SJCRH30 (cell line): ENCODE measurements at regions not wholly inside any gene's neighbourhood (a gene's known extent, or its start where the extent isn't known, plus 50 kb on each side); places are given as distances from the start of the nearest gene placed in this dataset.
A peak's percentile ranks its signal among the peaks of the same experiment; 100 is the strongest.

Experiments
- DNase-seq, 2 experiments: peaks; one replicate each; pipeline ENCODE4 v3.0.0-alpha.2; 2015 to 2020
- H3K27ac ChIP-seq: fragments of 250-450 bp; sonication (Bioruptor Pico); 2 replicates; pipeline ENCODE4 v1.5.1; 2020; ENCODE audit warnings: mild to moderate bottlenecking, moderate library complexity
- H3K27me3 ChIP-seq: fragments of 250-450 bp; sonication (Bioruptor Pico); 2 replicates; pipeline ENCODE4 v1.5.1; 2020; ENCODE audit warnings: mild to moderate bottlenecking, moderate library complexity
- H3K36me3 ChIP-seq: fragments of 250-450 bp; sonication (Bioruptor Pico); 2 replicates; pipeline ENCODE4 v1.5.1; 2020; ENCODE audit warnings: mild to moderate bottlenecking, moderate library complexity
- H3K4me1 ChIP-seq: fragments of 250-450 bp; sonication (Bioruptor Pico); 2 replicates; pipeline ENCODE4 v1.5.1; 2020; ENCODE audit warnings: mild to moderate bottlenecking, moderate library complexity
- H3K4me3 ChIP-seq: fragments of 250-450 bp; sonication (Bioruptor Pico); 2 replicates; pipeline ENCODE4 v1.5.1; 2020; ENCODE audit warnings: mild to moderate bottlenecking, moderate library complexity
- H3K9me3 ChIP-seq: fragments of 250-450 bp; sonication (Bioruptor Pico); replicated peaks from 2 replicates; pipeline ENCODE4 v1.5.1; 2020; ENCODE audit warnings: mild to moderate bottlenecking, moderate library complexity

DNA sequence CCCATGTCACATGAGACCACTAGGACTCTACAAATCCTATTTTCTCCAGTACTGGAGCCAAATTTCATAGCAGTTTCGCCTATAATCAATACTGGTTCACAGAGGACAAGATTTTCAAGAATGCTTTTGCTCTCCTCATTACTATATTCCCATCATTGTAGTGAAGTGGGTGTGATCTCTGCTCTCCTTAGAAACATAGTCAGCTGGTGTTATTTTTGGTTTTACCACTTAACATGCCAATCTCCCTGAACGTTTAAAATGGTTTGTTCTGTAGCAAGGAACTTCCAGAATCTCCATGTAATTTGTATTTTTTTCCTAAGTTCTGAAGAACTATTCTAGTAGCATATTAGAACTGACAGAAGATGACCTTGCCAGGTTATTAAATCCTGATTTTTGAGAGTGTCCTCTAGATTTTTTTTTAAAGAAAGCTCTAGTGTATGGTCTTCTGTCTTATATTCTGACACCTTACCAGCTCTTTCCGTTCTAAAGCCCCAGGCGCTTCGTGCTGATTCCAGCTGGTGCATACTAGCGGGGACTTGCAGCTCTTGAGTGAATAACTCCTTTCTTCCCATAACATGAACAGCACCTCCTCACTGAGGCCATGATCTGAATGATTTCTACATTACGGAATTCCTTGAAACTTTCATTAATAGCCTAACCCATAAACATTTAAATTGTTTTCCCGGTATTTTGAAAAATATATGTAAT is 1372.9 kb downstream of the TECRL start:
- Histone ChIP-seq H3K4me1 (no peaks in the 10 kb centered on the region; the same call in 1 of the 2 replicates), H3K27me3 (no peaks in the 10 kb centered on the region), H3K9me3 (no peaks in the 10 kb centered on the region), H3K27ac (no peak overlapping the region), H3K36me3 (no peaks in the 10 kb centered on the region), H3K4me3 (no peak overlapping the region)
- peak; percentile 17 to 57 for DNase-seq

DNA sequence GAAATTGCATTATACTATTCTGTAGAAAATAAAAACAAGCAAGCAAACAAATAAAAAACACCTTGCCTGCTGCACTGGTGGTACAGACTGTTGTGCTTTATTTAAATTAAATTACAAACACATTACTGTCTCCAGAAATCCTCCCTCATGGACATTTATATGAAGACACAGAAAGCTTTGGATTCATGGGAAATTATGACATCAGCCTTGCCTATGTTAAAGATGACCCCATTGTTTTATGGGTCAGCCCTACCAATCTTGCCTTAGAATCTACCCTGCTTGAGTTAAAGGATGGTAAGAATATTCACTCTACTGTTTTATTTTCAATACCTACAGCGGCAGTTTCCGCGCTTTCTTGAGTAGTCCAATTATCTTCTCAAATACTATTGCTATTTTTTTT is 1379.9 kb downstream of the TECRL start:
- Histone ChIP-seq H3K27ac (no peak overlapping the region), H3K4me3 (no peak overlapping the region), H3K27me3 (no peaks in the 10 kb centered on the region), H3K4me1 (no peaks in the 10 kb centered on the region; the same call in 1 of the 2 replicates), H3K36me3 (no peaks in the 10 kb centered on the region), H3K9me3 (no peaks in the 10 kb centered on the region)
- DNase-seq, result no peak

GRCh38 chr4:63020661-63021060 is 1388.6 kb downstream of the TECRL start:
- Histone ChIP-seq H3K27ac (no peak overlapping the region), H3K27me3 (no peaks in the 10 kb centered on the region), H3K9me3 (no peaks in the 10 kb centered on the region), H3K4me3 (no peak overlapping the region), H3K4me1 (no peaks in the 10 kb centered on the region), H3K36me3 (no peaks in the 10 kb centered on the region)
- DNase-seq, result no peak

DNA sequence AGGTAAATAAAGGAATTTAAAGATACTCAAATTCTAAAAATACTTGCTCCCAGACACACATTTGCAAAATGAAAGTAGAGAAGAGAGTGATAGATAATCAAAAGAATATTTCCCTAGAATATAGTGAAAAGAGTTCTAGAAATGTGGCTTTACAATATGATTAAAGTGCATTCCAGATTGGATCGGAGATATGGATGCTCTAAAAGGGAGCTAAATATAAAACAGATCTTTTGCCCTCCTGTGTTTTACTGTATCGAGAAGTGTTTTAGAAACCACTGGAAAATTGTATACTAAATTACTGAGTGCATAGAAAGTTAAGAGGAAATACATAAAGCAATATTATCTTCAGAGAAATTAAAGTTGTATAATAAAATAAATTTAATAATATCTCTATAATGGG is 1392.0 kb downstream of the TECRL start:
- no peak for DNase-seq
- Histone ChIP-seq H3K4me3 (no peak overlapping the region), H3K36me3 (no peaks in the 10 kb centered on the region), H3K4me1 (no peaks in the 10 kb centered on the region), H3K27me3 (no peaks in the 10 kb centered on the region), H3K27ac (no peak overlapping the region), H3K9me3 (no peaks in the 10 kb centered on the region)

GRCh38 chr4:62970846-62971245 is 1438.4 kb downstream of the TECRL start:
- no peak overlapping the region for H3K27ac ChIP-seq
- no peaks in the 10 kb centered on the region for H3K4me1 ChIP-seq
- H3K9me3 ChIP-seq, result no peaks in the 10 kb centered on the region
- H3K27me3 ChIP-seq, result no peaks in the 10 kb centered on the region
- H3K36me3 ChIP-seq, result no peaks in the 10 kb centered on the region
- DNase-seq, result no peak
- H3K4me3 ChIP-seq, result no peak overlapping the region

DNA sequence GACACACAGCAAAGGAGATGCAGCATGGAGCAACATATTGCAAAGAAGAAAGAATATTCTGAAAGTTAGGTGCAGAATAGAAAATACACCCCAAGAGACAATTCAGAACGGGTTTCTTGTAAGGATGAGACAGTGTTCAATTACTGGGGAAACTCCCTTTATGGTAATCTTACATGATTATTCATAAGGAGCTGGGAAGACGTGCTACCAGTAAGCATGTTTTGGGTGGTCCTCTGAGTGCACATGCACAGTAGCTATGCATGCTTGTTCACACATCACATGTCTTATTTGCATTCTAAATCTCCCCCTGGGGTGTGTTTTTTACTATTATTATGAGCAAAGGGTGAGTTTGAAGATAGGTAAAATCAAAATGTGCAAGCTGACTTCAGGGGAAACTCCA is 1448.8 kb downstream of the TECRL start:
- Histone ChIP-seq H3K27ac (no peak overlapping the region), H3K4me1 (no peaks in the 10 kb centered on the region), H3K36me3 (no peaks in the 10 kb centered on the region), H3K27me3 (no peaks in the 10 kb centered on the region), H3K9me3 (no peaks in the 10 kb centered on the region), H3K4me3 (no peak overlapping the region)
- DNase-seq, result no peak

DNA sequence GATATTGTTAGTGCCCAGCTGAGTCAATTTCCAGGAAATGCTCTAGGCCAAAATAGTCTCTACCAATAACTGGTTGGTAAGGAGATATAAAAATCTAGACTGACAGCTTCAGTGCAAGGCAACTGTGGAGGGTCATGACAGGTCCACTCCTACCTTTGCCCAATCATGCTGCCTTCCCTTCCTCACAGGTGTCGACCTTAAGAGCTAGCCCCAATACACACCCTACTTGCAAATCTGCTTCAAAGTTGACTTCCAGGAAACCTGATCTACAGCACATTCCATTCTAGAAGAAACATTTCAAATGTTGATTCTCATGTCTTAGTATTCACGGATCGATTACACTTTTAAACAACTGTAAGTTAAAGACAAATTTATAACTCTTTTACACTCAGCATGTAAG is 1455.5 kb downstream of the TECRL start:
- no peaks in the 10 kb centered on the region for H3K9me3 ChIP-seq
- H3K36me3 ChIP-seq, result no peaks in the 10 kb centered on the region
- H3K4me1 ChIP-seq, result no peaks in the 10 kb centered on the region
- DNase-seq, result no peak
- H3K27ac ChIP-seq, result no peak overlapping the region
- H3K4me3 ChIP-seq, result no peak overlapping the region
- H3K27me3 ChIP-seq, result no peaks in the 10 kb centered on the region; the same call in 1 of the 2 replicates

- Histone ChIP-seq H3K27me3 (no peaks in the 10 kb centered on the region; the same call in 1 of the 2 replicates), H3K36me3 (no peaks in the 10 kb centered on the region), H3K27ac (no peak overlapping the region), H3K4me3 (no peak overlapping the region), H3K4me1 (no peaks in the 10 kb centered on the region), H3K9me3 (no peaks in the 10 kb centered on the region)
- DNase-seq, result no peak
Observed at GRCh38 chr4:62952366-62952765, 1456.9 kb downstream of the TECRL start.

GRCh38 chr4:62948108-62948507 is 1461.1 kb downstream of the TECRL start:
- Histone ChIP-seq H3K4me1 (no peaks in the 10 kb centered on the region), H3K9me3 (no peaks in the 10 kb centered on the region), H3K27ac (no peak overlapping the region), H3K27me3 (no peaks in the 10 kb centered on the region; the same call in 1 of the 2 replicates), H3K4me3 (no peak overlapping the region), H3K36me3 (no peaks in the 10 kb centered on the region)
- DNase-seq, result no peak

- no peaks in the 10 kb centered on the region for H3K4me1 ChIP-seq
- no peaks in the 10 kb centered on the region for H3K9me3 ChIP-seq
- H3K27ac ChIP-seq, result no peak overlapping the region
- no peak for DNase-seq
- no peak overlapping the region for H3K4me3 ChIP-seq
- no peaks in the 10 kb centered on the region for H3K36me3 ChIP-seq
- no peaks in the 10 kb centered on the region for H3K27me3 ChIP-seq
Observed at GRCh38 chr4:62940229-62940628, 1469.0 kb downstream of the TECRL start.

DNA sequence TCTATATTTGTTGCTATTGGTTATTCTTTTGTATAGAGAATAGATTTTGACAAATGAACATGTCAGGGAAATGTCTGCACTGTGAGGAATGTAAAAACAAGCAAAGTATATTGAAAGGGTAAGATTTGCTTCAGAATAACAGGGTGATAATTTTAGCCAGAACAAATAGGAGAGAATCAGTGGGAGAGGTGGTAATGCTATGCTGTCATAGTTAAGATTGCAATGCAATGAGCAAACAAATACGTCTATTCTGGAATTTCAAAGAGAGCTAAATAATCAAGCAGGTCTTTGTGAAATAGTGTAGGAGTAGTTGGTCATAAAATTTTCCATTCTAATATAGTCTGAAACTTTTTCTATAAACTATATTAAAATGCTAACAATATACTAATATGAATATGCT is 1478.4 kb downstream of the TECRL start:
- Histone ChIP-seq H3K27ac (no peak overlapping the region), H3K4me3 (no peak overlapping the region), H3K36me3 (no peaks in the 10 kb centered on the region), H3K27me3 (peaks cover 3% of the 10 kb centered on the region; the same call in 1 of the 2 replicates), H3K9me3 (no peaks in the 10 kb centered on the region), H3K4me1 (no peaks in the 10 kb centered on the region)
- no peak for DNase-seq

- H3K4me1 ChIP-seq, result no peaks in the 10 kb centered on the region
- H3K9me3 ChIP-seq, result no peaks in the 10 kb centered on the region
- H3K4me3 ChIP-seq, result no peak overlapping the region
- no peak for DNase-seq
- peaks cover 5% of the 10 kb centered on the region; the same call in 1 of the 2 replicates for H3K27me3 ChIP-seq
- no peaks in the 10 kb centered on the region for H3K36me3 ChIP-seq
- no peak overlapping the region for H3K27ac ChIP-seq
Observed at GRCh38 chr4:62928483-62928882, 1480.8 kb downstream of the TECRL start.

DNA sequence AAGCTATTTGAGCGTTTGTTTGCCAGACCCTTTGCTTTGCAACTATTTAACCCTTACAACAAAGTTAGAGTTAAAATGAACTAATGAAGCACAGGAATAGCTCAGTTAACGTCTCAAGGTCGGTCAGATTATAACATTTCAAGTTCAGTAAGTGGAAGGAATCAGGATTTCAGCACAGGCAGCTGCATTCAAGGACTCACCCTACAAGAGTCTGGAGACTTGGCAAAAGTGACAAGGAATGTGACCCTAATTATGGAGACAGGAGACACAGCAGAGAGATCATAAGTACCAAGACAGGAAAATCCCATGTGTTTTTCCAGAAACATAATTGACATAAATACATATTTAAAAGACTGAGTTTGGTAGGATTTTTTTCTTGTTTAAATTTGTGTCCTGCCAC is 1481.7 kb downstream of the TECRL start:
- Histone ChIP-seq H3K27ac (no peak overlapping the region), H3K9me3 (no peaks in the 10 kb centered on the region), H3K4me3 (no peak overlapping the region), H3K27me3 (peaks cover 5% of the 10 kb centered on the region; the same call in 1 of the 2 replicates), H3K4me1 (no peaks in the 10 kb centered on the region), H3K36me3 (no peaks in the 10 kb centered on the region)
- DNase-seq, result no peak

DNA sequence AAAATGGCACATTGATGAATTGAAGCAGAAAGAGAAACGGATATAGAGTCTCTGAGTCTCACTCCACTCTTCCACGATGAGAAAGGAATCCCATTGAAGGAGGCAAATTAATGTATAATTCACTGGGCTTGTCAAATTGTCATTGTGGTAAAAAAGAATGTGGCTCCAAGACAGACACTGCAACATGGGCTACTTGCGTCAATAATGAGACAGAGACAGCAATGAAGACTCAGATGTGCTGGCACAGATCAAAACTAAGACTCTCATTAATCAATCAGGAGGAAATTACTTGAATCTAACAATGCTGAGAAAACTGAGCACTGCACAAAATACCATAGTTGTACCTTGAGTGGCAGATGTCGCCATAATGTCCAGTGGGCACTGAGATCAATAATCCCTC is 1485.5 kb downstream of the TECRL start:
- no peaks in the 10 kb centered on the region for H3K9me3 ChIP-seq
- no peaks in the 10 kb centered on the region for H3K36me3 ChIP-seq
- H3K4me1 ChIP-seq, result no peaks in the 10 kb centered on the region
- no peak overlapping the region for H3K27ac ChIP-seq
- H3K27me3 ChIP-seq, result peaks cover 5% of the 10 kb centered on the region; the same call in 1 of the 2 replicates
- no peak for DNase-seq
- no peak overlapping the region for H3K4me3 ChIP-seq

DNA sequence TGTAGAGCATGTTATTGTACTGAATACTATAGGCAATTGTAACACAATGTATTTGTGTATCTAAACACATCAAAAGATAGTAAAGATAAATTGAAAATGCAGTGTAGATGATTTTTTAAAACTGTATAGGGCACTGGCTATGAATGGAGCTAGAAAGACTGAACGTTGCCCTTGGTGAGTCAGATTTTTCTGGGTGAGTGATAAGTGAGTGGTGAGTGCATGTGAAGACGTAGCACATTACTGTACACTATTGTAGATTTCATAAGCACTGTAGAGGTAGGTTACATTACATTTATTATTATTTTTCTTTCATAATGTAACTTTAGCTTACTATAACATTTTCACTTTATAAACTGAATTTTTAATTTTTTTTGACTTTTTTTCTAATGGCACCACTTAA is 1491.6 kb downstream of the TECRL start:
- H3K27ac ChIP-seq, result no peak overlapping the region
- DNase-seq, result no peak
- H3K36me3 ChIP-seq, result no peaks in the 10 kb centered on the region
- H3K4me1 ChIP-seq, result no peaks in the 10 kb centered on the region
- H3K27me3 ChIP-seq, result no peaks in the 10 kb centered on the region
- no peak overlapping the region for H3K4me3 ChIP-seq
- H3K9me3 ChIP-seq, result no peaks in the 10 kb centered on the region

GRCh38 chr4:62914758-62915157 is 1494.5 kb downstream of the TECRL start:
- Histone ChIP-seq H3K4me1 (no peaks in the 10 kb centered on the region), H3K27me3 (no peaks in the 10 kb centered on the region), H3K27ac (no peak overlapping the region), H3K9me3 (no peaks in the 10 kb centered on the region), H3K36me3 (no peaks in the 10 kb centered on the region), H3K4me3 (no peak overlapping the region)
- DNase-seq, result no peak
